ENCODE measurements at regions not wholly inside any gene's neighbourhood (a gene's known extent, or its start where the extent isn't known, plus 50 kb on each side); places are given as distances from the start of the nearest gene placed in this dataset.
A peak's percentile ranks its signal among the peaks of the same experiment; 100 is the strongest.

- peaks cover 0 to 4% (median 0%) of the 10 kb centered on the region in 12 donors for H3K9me3 ChIP-seq
- TF ChIP-seq CTCF (IDR thresholded peaks at IDR 0.05) (no peak), POLR2A (IDR thresholded peaks at IDR 0.05) (no peak)
- no peak overlapping the region for H3K4me3 ChIP-seq
- no peak for DNase-seq
- H3K27me3 ChIP-seq, result no peaks in the 10 kb centered on the region
- H3K27ac ChIP-seq, result peak overlapping the region; percentile 10 to 84 (median 56)
- intact Hi-C loops (cut with DNase I), result no loop called here
- peak in 3 of 4 donors; percentile 26 to 56 (median 44) for ATAC-seq
- 45 to 56% (median 54%) methylated on average over 5 of the region's 5 CpGs for WGBS, 4 donors
- H3K36me3 ChIP-seq, result no peaks in the 10 kb centered on the region
- H3K4me1 ChIP-seq, result peaks cover 0 to 10% (median 0%) of the 10 kb centered on the region in 12 donors
Measured at GRCh38 chr3:102699104-102699818, 264.4 kb downstream of the ZPLD1 start.

GRCh38 chr3:102699819-102700140 is 265.0 kb downstream of the ZPLD1 start:
- Histone ChIP-seq H3K27me3 (no peaks in the 10 kb centered on the region), H3K4me3 (no peak overlapping the region), H3K9me3 (peaks cover 0 to 4% (median 0%) of the 10 kb centered on the region in 12 donors), H3K36me3 (no peaks in the 10 kb centered on the region), H3K4me1 (peaks cover 0 to 10% (median 0%) of the 10 kb centered on the region in 12 donors), H3K27ac (peak overlapping the region in 10 of 12 donors; percentile 24 to 84 (median 66))
- intact Hi-C loops (cut with DNase I), result loop anchor here in 1 of 10 donors (5.0 kb wide), 1 partner anchor 38 kb away; no protein-coding TSS in a partner anchor
- peak in 3 of 5 donors; percentile 10 to 35 (median 25) for DNase-seq
- TF ChIP-seq POLR2A (IDR thresholded peaks at IDR 0.05), result no peak
- TF ChIP-seq CTCF (IDR thresholded peaks at IDR 0.05), result no peak
- WGBS, 4 donors, result 15 to 43% (median 27%) methylated on average over 1 of the region's 1 CpG
- peak; percentile 92 to 98 (median 96) for ATAC-seq

- intact Hi-C loops (cut with DNase I), result no loop called here
- 79 to 84% (median 83%) methylated on average over 5 of the region's 5 CpGs for WGBS, 4 donors
Measured at GRCh38 chr3:102712896-102713295, 278.1 kb downstream of the ZPLD1 start.

GRCh38 chr3:102714567-102714966 is 279.8 kb downstream of the ZPLD1 start:
- ATAC-seq, result no peak
- WGBS, 4 donors, result 74 to 88% (median 77%) methylated on average over 3 of the region's 3 CpGs
- H3K36me3 ChIP-seq, result no peaks in the 10 kb centered on the region
- no peaks in the 10 kb centered on the region for H3K4me1 ChIP-seq
- no peak overlapping the region for H3K27ac ChIP-seq
- H3K4me3 ChIP-seq, result no peak overlapping the region
- no peak for DNase-seq
- no peaks in the 10 kb centered on the region for H3K27me3 ChIP-seq
- H3K9me3 ChIP-seq, result no peaks in the 10 kb centered on the region
- TF ChIP-seq CTCF (IDR thresholded peaks at IDR 0.05) (no peak), POLR2A (IDR thresholded peaks at IDR 0.05) (no peak)
- intact Hi-C loops (cut with DNase I), result no loop called here

More at GRCh38 chr3:102712896-102713295, 278.1 kb downstream of the ZPLD1 start:
- Histone ChIP-seq H3K9me3 (no peaks in the 10 kb centered on the region), H3K36me3 (no peaks in the 10 kb centered on the region), H3K4me3 (no peak overlapping the region), H3K27me3 (no peaks in the 10 kb centered on the region), H3K27ac (no peak overlapping the region), H3K4me1 (no peaks in the 10 kb centered on the region)
- ATAC-seq (no peak), DNase-seq (no peak)
- TF ChIP-seq CTCF (IDR thresholded peaks at IDR 0.05) (no peak), POLR2A (IDR thresholded peaks at IDR 0.05) (no peak)
